Middle frontal gyrus (tissue), 1 donor: ENCODE measurements at regions not wholly inside any gene's neighbourhood (a gene's known extent, or its start where the extent isn't known, plus 50 kb on each side); places are given as distances from the start of the nearest gene placed in this dataset.

Source experiments
- DNase-seq: peaks from one replicate; pipeline ENCODE4 v3.0.0-alpha.2; 2015; ENCODE audit warnings: low spot score; ENCODE audit errors: extremely low spot score

- no peak for DNase-seq
Observed at GRCh38 chr12:125651625-125652024, 586.4 kb downstream of the AACS start.

- DNase-seq, result no peak
Observed at GRCh38 chr12:125652681-125653080, 587.4 kb downstream of the AACS start.

- DNase-seq, result no peak
Observed at GRCh38 chr12:125657681-125658080, 592.4 kb downstream of the AACS start.

- DNase-seq, result no peak
Observed at GRCh38 chr12:125674554-125675338, 609.5 kb downstream of the AACS start.

GRCh38 chr12:125676366-125676765, 611.1 kb downstream of the AACS start:
- no peak for DNase-seq

GRCh38 chr12:125677829-125678228, 612.6 kb downstream of the AACS start:
- DNase-seq, result no peak

- no peak for DNase-seq
Observed at GRCh38 chr12:125678589-125678993, 613.4 kb downstream of the AACS start.

GRCh38 chr12:125683748-125684381, 618.6 kb downstream of the AACS start:
- DNase-seq, result no peak

GRCh38 chr12:125684968-125685790, 619.9 kb downstream of the AACS start:
- no peak for DNase-seq

GRCh38 chr12:125685915-125686314, 620.7 kb downstream of the AACS start:
- no peak for DNase-seq

GRCh38 chr12:125687403-125687802, 622.2 kb downstream of the AACS start:
- no peak for DNase-seq

- no peak for DNase-seq
Observed at GRCh38 chr12:125687820-125688219, 622.6 kb downstream of the AACS start.

GRCh38 chr12:125688223-125688622, 623.0 kb downstream of the AACS start:
- no peak for DNase-seq

GRCh38 chr12:125688881-125689280, 623.6 kb downstream of the AACS start:
- DNase-seq, result no peak

GRCh38 chr12:125689576-125690410, 624.6 kb downstream of the AACS start:
- DNase-seq, result no peak

- no peak for DNase-seq
Observed at GRCh38 chr12:125690841-125691240, 625.6 kb downstream of the AACS start.

- no peak for DNase-seq
Observed at GRCh38 chr12:125696054-125696453, 630.8 kb downstream of the AACS start.

- DNase-seq, result no peak
Observed at GRCh38 chr12:125704803-125705202, 639.6 kb downstream of the AACS start.

GRCh38 chr12:125720961-125721360, 655.7 kb downstream of the AACS start:
- DNase-seq, result no peak

- DNase-seq, result no peak
Observed at GRCh38 chr12:125734137-125734536, 668.9 kb downstream of the AACS start.

GRCh38 chr12:125738211-125738610, 673.0 kb downstream of the AACS start:
- no peak for DNase-seq
